Dedifferentiated amniotic fluid mesenchymal stem cell (primary cell): ENCODE measurements at regions not wholly inside any gene's neighbourhood (a gene's known extent, or its start where the extent isn't known, plus 50 kb on each side); places are given as distances from the start of the nearest gene placed in this dataset.
"Not testable (repeated sequence)": the region's sequence is repeated elsewhere in the genome, so short reads cannot be mapped to it uniquely, and the experiment has no call there.

Experiments
- DNase-seq: peaks from one replicate; pipeline ENCODE4 v3.0.0-alpha.2; 2016; ENCODE audit errors: extremely low spot score

- DNase-seq, result no peak
Measured at GRCh38 chr10:107546284-107546683, 381.8 kb upstream of the SORCS1 start.

DNA sequence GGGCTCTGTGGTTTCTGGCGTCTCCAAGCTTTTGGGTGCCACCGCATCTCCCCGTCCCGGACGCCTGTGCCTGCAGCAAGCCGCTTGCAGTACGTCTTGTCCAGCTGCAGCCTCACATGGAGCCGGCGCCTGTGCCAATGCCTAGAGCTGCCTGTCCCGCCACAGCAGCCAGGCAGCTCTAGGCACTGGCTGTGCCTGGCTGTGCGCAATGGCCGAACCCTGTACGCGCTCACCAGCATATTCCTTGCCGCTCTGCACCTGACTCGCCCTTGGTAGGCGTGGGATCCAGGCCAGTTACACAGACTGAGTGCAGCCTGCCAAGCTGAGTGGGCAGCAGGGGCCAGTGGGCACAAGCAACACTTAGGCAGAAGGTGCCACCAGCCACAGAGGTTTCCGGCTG is 381.2 kb upstream of the SORCS1 start:
- no peak for DNase-seq

DNA sequence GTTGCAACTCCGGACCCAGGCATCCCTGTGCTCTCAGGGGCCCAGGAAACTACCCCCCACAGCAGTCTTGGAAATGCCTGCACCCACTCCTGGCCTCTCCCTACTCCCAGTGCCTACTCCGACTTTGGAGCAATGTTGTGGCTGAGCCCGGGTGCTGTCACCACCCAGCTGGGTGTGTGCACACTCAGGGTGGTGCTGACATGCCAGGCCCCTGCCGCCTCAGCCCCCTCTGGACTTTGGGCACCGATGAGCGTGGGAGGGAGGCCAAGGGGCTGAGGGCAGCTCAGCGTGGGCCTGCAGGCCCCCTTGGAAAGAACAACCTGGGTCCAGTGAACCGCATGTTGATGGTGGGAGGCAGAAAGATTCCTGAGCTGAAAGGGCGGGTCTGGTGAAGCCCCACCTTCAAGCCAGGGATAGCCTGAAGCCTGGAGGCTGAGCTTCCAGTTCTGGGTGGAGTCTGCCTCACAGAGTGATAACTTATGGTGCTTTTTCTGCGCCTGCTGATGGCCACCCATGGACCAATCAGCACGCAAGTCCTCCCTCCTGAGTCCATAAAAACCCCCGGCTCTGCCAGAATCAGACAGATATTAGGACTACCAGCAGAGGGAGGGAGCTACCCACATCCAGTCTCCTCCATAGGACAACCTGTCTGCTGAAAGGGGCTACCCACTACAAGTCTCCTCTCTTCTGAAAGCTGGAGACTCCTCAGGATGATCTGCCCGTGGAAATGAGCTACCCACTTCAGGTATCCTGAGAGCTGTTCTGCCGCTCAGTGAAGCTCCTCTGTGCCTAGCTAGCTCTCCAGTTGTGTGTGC is 380.4 kb upstream of the SORCS1 start:
- no peak for DNase-seq

DNA sequence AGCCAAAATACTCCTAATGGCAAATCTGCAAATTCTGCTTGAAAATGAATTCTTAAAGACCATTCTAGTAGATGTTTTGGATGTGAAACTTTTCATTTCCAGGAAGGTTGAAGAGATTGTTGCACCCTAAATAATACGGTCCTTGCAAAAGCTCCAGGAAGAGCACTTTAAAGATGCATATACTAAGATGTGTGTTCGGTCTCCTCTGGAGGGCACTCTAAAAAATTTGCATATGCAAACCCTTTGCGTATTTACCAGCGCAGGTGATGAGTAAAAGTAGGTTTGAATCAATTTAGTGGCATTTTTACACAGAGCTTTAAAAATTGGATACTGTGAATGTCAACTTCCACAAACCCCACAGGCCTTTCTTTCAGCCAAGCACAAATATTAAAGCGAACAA is 378.1 kb upstream of the SORCS1 start:
- no peak for DNase-seq

DNA sequence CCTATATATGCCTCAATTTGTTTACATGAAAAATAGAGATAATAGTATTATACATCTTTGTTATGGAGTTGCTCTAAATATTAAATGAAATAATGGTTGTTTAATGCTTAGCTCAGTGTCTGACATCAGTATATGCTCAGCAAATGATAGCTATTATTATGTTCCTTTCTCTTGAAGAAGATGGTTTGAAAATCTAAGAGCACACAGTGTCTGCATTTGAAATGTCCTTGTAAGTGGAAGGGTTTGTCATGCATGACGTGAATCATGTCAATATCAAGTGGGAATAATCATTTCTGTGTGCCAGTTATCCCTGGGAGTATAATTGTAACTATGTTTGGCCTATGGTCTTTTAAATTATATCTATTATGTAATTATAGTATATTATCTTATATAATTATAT is 377.5 kb upstream of the SORCS1 start:
- no peak for DNase-seq

GRCh38 chr10:107540981-107541380 is 376.5 kb upstream of the SORCS1 start:
- no peak for DNase-seq

DNA sequence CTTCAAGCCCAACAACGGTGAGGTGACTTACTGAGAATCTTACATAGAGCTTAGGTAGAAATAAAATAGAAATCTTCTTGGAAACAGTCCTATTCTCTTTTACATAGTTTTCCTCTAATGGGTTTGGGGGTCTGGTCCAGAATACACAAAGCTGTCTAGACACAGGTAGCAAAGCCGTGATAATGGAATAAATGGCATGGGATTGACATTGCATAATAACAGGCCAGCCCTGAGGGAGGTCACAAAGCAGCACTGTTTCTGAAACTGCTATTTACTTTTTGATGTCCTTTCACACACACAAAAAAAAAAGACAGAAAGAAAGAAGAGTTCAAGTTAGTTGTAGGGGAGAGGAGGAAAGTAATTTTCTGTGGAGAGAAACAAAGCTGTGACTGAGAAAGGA is 364.8 kb upstream of the SORCS1 start:
- no peak for DNase-seq

GRCh38 chr10:107520348-107520747 is 355.8 kb upstream of the SORCS1 start:
- DNase-seq, result no peak

DNA sequence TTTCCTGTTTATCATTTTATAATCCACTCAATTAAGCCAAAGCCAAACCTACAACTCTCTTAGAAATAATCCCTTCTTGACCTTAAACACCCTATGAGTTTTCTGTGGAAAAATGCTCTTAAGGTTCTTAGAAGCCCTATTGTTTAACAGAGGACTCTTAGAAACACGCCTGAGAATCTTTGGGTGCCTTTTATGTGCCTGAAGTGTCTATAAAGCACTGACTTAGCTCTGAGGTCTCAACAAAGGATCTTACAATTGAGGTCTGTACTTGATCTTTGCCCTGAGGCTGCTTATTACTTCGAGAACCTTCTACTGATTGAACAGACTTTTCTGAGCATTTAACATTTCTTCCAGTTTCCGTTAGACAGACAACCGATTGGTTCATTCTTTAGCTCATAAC is 353.3 kb upstream of the SORCS1 start:
- DNase-seq, result no peak

GRCh38 chr10:107516349-107516748 is 351.8 kb upstream of the SORCS1 start:
- no peak for DNase-seq

DNA sequence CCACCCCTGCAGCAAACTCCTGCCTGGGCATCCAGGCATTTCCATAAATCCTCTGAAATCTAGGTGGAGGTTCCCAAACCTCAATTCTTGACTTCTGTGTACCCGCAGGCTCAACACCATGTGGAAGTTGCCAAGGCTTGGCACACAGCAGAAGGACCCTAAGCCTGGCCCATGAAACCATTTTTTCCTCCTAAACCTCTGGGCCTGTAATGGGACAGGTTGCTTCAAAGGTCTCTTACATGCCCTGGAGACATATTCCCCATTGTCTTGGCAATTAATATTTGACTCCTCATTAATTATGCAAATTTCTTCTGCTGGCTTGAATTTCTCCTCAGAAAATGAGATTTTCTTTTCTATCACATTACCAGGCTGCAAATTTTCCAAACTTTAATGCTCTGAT is 339.5 kb upstream of the SORCS1 start:
- not testable (repeated sequence) for DNase-seq

DNA sequence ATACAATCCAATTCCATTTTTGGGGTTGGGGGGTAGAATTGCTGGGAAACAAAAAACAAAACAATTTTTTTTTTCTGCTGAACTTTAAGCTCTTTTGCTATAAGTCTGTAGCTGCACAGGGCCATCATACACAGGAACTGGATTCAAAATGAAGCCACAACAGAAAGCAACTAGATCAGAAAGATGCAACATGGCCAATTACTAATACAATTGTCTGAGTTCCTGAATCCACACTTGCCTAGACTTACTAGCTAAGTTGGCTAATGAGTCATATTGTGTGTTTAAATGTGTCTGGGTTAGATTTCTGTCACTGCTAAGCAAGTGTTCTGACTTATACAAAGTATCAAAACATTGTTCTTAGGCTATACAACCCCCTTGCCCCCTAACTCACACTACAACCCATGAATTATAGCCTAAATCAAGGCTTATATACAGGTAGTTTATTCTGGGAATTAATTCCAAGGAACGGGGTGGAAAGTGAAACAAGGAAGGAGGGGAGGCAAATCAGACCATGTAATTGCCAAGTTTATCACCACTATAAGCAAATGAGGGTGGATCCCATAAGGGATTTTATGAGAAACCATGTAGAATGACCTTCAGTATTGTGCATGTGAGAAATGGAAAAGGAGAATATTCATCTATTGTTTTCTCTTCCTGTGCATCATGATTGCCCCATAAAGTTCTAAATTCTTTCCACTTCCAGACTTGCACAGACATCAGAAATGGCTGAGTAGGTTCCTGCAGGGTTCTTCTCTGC is 337.9 kb upstream of the SORCS1 start:
- DNase-seq, result no peak

DNA sequence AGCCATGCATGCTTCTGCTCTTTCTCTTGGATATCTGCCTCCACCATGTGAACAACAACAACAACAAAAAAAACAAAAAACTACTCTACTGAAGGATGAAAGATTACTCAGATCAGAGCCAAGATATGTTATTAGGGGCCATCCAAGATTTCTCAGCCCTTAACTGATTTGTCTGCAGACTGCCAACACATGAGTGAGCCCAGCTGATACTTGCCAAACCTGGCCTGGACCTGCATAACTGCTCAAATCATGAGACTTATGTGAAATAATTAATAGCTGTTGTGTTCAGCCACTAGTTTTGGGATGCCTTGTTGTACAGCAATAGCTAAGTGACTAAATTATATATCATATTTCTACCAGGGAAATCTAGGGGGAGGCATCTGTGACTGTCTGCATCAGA is 334.5 kb upstream of the SORCS1 start:
- DNase-seq, result no peak

DNA sequence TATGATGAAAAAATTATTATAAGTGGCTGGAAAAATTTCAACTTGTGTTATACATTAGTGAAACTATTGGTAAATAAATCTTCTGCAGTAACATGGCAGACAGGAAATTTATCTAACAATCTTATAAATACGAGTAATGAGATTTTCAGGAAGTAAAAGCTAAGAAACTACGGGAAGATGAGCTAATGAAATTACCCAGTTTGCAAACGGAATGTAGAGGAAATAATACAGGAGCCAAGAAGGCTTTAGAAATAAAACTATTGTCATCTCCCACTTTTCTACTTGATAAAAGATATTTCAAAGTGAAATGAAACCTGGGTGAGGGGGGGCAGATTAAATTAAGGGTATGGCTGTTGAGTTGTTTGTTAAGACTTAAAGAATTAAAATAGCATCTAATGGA is 332.5 kb upstream of the SORCS1 start:
- DNase-seq, result no peak

DNA sequence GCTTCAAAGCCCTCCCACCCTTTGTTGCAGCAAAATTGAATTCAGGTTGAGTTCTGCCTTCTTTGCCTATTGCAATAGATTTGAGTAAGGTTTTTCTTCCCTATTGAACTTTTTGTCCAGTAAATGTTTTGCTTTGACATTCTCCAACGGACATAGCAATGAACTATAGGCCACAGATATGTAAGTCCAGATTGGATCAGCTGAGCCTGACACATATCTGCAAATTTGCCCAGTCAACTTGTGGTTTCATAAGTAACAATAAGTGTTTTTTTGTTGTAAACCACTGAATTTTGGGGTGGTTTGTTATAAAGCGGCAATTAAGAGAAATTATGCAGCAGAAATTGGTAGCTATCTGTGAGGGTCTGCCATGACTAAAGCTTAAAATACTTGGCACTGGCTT is 332.1 kb upstream of the SORCS1 start:
- DNase-seq, result no peak

DNA sequence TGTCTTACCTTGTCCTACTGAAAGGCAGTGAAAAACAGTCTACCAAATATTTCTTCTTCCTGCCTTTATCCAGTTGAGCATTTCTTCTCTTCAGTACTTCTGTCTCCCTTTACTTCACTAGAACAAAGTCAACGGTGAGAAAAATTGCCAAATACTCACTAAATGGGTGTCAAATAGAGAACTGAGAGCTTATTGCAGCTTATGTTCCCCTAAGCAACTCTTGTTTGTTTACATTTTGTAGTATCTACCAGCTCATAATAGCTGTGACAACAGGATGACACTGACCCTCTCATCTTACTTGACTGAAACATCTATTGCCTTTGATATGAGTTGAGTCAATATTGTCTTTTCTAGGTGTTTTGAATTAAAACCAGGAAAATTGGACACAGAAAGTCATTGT is 327.9 kb upstream of the SORCS1 start:
- DNase-seq, result no peak

GRCh38 chr10:107490389-107490788 is 325.9 kb upstream of the SORCS1 start:
- no peak for DNase-seq

- DNase-seq, result no peak
Measured at GRCh38 chr10:107487284-107487683, 322.8 kb upstream of the SORCS1 start.

DNA sequence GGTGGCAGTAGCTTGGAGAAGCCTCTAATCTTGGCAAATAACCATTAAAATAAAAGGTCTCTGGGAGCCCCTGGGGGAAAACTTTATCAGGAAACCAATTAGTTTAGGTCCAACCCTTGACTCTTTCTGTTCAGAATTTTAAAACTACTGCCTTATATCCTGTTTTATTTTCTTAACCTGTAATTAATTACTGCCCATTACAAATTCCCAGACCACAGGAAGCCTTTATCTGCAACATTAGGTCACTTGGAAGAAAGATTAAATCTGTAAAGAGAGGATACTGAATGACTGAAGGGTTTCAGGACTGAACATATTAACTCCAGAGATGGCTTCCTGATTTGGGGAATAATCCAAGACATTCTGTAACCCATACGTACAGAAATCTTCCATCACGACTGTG is 320.5 kb upstream of the SORCS1 start:
- DNase-seq, result no peak

- no peak for DNase-seq
Measured at GRCh38 chr10:107481881-107482280, 317.4 kb upstream of the SORCS1 start.

- DNase-seq, result no peak
Measured at GRCh38 chr10:107481224-107481623, 316.7 kb upstream of the SORCS1 start.

GRCh38 chr10:107480781-107481180 is 316.3 kb upstream of the SORCS1 start:
- DNase-seq, result no peak

GRCh38 chr10:107477266-107477665 is 312.8 kb upstream of the SORCS1 start:
- no peak for DNase-seq
